CD1c-positive myeloid dendritic cell (primary cell): ENCODE measurements at regions not wholly inside any gene's neighbourhood (a gene's known extent, or its start where the extent isn't known, plus 50 kb on each side); places are given as distances from the start of the nearest gene placed in this dataset.
"Not testable (repeated sequence)": the region's sequence is repeated elsewhere in the genome, so short reads cannot be mapped to it uniquely, and the experiment has no call there.

ENCODE experiments used
- DNase-seq: peaks from one replicate; pipeline ENCODE4 v3.0.0-alpha.2; 2016; ENCODE audit errors: extremely low spot score

GRCh38 chr6:155684416-155685196 lies 229.0 kb upstream of the NOX3 start:
- no peak for DNase-seq

GRCh38 chr6:155678361-155678760 lies 222.7 kb upstream of the NOX3 start:
- no peak for DNase-seq

- no peak for DNase-seq
Observed at GRCh38 chr6:155676346-155676745, 220.7 kb upstream of the NOX3 start.

- DNase-seq = no peak
Observed at GRCh38 chr6:155670655-155671054, 215.0 kb upstream of the NOX3 start.

- DNase-seq = no peak
Observed at GRCh38 chr6:155660251-155660977, 204.8 kb upstream of the NOX3 start.

- DNase-seq = no peak
Observed at GRCh38 chr6:155656024-155656423, 200.4 kb upstream of the NOX3 start.

GRCh38 chr6:155654474-155654873 lies 198.8 kb upstream of the NOX3 start:
- DNase-seq = no peak

GRCh38 chr6:155648301-155648700 lies 192.7 kb upstream of the NOX3 start:
- peak; percentile 5 for DNase-seq

GRCh38 chr6:155647354-155647753 lies 191.7 kb upstream of the NOX3 start:
- no peak for DNase-seq

GRCh38 chr6:155646443-155646842 lies 190.8 kb upstream of the NOX3 start:
- no peak for DNase-seq

GRCh38 chr6:155645325-155645724 lies 189.7 kb upstream of the NOX3 start:
- no peak for DNase-seq

- no peak for DNase-seq
Observed at GRCh38 chr6:155641603-155642002, 186.0 kb upstream of the NOX3 start.

GRCh38 chr6:155638200-155638599 lies 182.6 kb upstream of the NOX3 start:
- no peak for DNase-seq

- DNase-seq = no peak
Observed at GRCh38 chr6:155635416-155635815, 179.8 kb upstream of the NOX3 start.

GRCh38 chr6:155630085-155630484 lies 174.4 kb upstream of the NOX3 start:
- no peak for DNase-seq

GRCh38 chr6:155629652-155630051 lies 174.0 kb upstream of the NOX3 start:
- no peak for DNase-seq

GRCh38 chr6:155628306-155628705 lies 172.7 kb upstream of the NOX3 start:
- DNase-seq = peak; percentile 3

GRCh38 chr6:155627722-155628212 lies 172.1 kb upstream of the NOX3 start:
- not testable (repeated sequence) for DNase-seq

GRCh38 chr6:155623450-155624178 lies 168.0 kb upstream of the NOX3 start:
- DNase-seq = no peak

- no peak for DNase-seq
Observed at GRCh38 chr6:155614606-155615005, 159.0 kb upstream of the NOX3 start.

- no peak for DNase-seq
Observed at GRCh38 chr6:155611742-155612141, 156.1 kb upstream of the NOX3 start.

- no peak for DNase-seq
Observed at GRCh38 chr6:155604991-155605390, 149.4 kb upstream of the NOX3 start.
